RWPE2 (cell line): ENCODE measurements at regions not wholly inside any gene's neighbourhood (a gene's known extent, or its start where the extent isn't known, plus 50 kb on each side); places are given as distances from the start of the nearest gene placed in this dataset.

ENCODE experiments used
- ATAC-seq: fragments of 200-7000 bp; cut with Tn5 transposase; 3 replicates; pipeline ENCODE4 v1.9.1; 2021; ENCODE audit warnings: low read depth
- DNase-seq: peaks from one replicate; pipeline ENCODE4 v3.0.0-alpha.2; 2020; ENCODE audit warnings: low spot score
- H3K27ac ChIP-seq: fragments of 450-650 bp; 2 replicates; pipeline ENCODE4 v1.5.1; 2017; ENCODE audit warnings: mild to moderate bottlenecking; ENCODE audit not compliant: poor library complexity, severe bottlenecking
- H3K27me3 ChIP-seq: fragments of 250-450 bp; sonication (Bioruptor Pico); 2 replicates; pipeline ENCODE4 v1.5.1; 2021; ENCODE audit warnings: mild to moderate bottlenecking, moderate library complexity; ENCODE audit not compliant: insufficient read depth, poor library complexity, severe bottlenecking
- H3K36me3 ChIP-seq: fragments of 250-450 bp; sonication (Bioruptor Pico); 2 replicates; pipeline ENCODE4 v1.5.1; 2020; ENCODE audit warnings: low read depth, mild to moderate bottlenecking, moderate library complexity
- H3K4me1 ChIP-seq: fragments of 250-450 bp; sonication (Bioruptor Pico); 2 replicates; pipeline ENCODE4 v1.5.1; 2021; ENCODE audit warnings: mild to moderate bottlenecking, moderate library complexity; ENCODE audit not compliant: insufficient read depth, poor library complexity, severe bottlenecking
- H3K4me3 ChIP-seq: fragments of 250-450 bp; sonication (Bioruptor Pico); 2 replicates; pipeline ENCODE4 v1.5.1; 2021; ENCODE audit warnings: mild to moderate bottlenecking, moderate library complexity; ENCODE audit not compliant: severe bottlenecking
- H3K9me3 ChIP-seq: fragments of 250-450 bp; sonication (Bioruptor Pico); 2 replicates; pipeline ENCODE4 v1.5.1; 2021; ENCODE audit warnings: mild to moderate bottlenecking, moderate library complexity; ENCODE audit not compliant: severe bottlenecking
- TF ChIP-seq, protein P1 (sequence below): fragments of 450-650 bp; IDR thresholded peaks from one replicate; pipeline ENCODE4 v1.5.1; 2017; ENCODE audit warnings: mild to moderate bottlenecking, moderate library complexity; ENCODE audit not compliant: poor library complexity, severe bottlenecking

GRCh38 chr2:144323946-144324345 lies 196.0 kb downstream of the ZEB2 start:
- no peak overlapping the region for H3K4me3 ChIP-seq
- no peak for ATAC-seq
- H3K9me3 ChIP-seq, result no peaks in the 10 kb centered on the region
- no peaks in the 10 kb centered on the region for H3K36me3 ChIP-seq
- peaks cover 7% of the 10 kb centered on the region for H3K4me1 ChIP-seq
- no peak overlapping the region for H3K27ac ChIP-seq
- no peak for DNase-seq
- TF ChIP-seq, protein P1, sequence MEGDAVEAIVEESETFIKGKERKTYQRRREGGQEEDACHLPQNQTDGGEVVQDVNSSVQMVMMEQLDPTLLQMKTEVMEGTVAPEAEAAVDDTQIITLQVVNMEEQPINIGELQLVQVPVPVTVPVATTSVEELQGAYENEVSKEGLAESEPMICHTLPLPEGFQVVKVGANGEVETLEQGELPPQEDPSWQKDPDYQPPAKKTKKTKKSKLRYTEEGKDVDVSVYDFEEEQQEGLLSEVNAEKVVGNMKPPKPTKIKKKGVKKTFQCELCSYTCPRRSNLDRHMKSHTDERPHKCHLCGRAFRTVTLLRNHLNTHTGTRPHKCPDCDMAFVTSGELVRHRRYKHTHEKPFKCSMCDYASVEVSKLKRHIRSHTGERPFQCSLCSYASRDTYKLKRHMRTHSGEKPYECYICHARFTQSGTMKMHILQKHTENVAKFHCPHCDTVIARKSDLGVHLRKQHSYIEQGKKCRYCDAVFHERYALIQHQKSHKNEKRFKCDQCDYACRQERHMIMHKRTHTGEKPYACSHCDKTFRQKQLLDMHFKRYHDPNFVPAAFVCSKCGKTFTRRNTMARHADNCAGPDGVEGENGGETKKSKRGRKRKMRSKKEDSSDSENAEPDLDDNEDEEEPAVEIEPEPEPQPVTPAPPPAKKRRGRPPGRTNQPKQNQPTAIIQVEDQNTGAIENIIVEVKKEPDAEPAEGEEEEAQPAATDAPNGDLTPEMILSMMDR, result no peak
- H3K27me3 ChIP-seq, result no peaks in the 10 kb centered on the region

GRCh38 chr2:144322379-144322778 lies 197.5 kb downstream of the ZEB2 start:
- peaks cover 7% of the 10 kb centered on the region for H3K4me1 ChIP-seq
- H3K4me3 ChIP-seq, result no peak overlapping the region
- ATAC-seq, result no peak
- no peaks in the 10 kb centered on the region for H3K9me3 ChIP-seq
- DNase-seq, result no peak
- no peak overlapping the region for H3K27ac ChIP-seq
- H3K36me3 ChIP-seq, result no peaks in the 10 kb centered on the region
- TF ChIP-seq, protein P1, result no peak
- no peaks in the 10 kb centered on the region for H3K27me3 ChIP-seq

- Histone ChIP-seq H3K27me3 (no peaks in the 10 kb centered on the region), H3K4me3 (no peak overlapping the region), H3K27ac (peak overlapping the region; percentile 48), H3K36me3 (no peaks in the 10 kb centered on the region), H3K9me3 (no peaks in the 10 kb centered on the region), H3K4me1 (peaks cover 7% of the 10 kb centered on the region)
- no peak for DNase-seq
- TF ChIP-seq, protein P1, result no peak
- peak; percentile 97 for ATAC-seq
Observed at GRCh38 chr2:144320491-144320890, 199.4 kb downstream of the ZEB2 start.

DNA sequence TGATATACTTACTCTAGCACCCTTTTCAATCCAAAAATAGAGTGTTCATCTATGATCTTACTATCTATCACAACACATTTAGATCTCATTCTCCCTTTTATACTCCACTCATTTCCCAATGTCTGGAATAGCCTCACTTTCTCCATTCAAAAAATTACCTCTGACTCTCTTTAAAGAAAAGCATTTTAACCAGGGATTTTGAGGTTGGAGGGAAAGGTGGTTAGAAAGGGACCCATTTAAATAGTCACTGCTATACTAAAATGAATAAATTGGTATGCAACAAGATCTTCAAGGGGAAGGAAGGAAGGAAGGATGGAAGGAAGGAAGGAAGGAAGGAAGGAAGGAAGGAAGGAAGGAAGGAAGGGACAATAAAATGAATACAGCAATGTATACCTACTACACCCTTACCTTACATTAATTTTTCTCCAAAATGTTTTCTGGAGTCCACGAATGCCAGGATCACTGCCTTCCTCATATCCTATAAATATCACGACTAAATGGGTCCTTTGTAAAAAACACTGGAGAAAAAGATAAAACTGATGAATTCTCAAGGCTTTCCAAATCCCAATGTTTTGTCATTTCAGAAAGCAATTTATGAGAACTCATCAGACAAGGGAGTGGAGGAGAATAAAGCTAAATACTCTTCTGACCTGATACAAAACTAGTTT lies 202.7 kb downstream of the ZEB2 start:
- no peak for DNase-seq
- peaks cover 7% of the 10 kb centered on the region for H3K4me1 ChIP-seq
- H3K27ac ChIP-seq, result no peak overlapping the region
- TF ChIP-seq, protein P1, result no peak
- no peaks in the 10 kb centered on the region for H3K27me3 ChIP-seq
- H3K4me3 ChIP-seq, result no peak overlapping the region
- peaks cover 4% of the 10 kb centered on the region for H3K9me3 ChIP-seq
- ATAC-seq, result no peak
- no peaks in the 10 kb centered on the region for H3K36me3 ChIP-seq

DNA sequence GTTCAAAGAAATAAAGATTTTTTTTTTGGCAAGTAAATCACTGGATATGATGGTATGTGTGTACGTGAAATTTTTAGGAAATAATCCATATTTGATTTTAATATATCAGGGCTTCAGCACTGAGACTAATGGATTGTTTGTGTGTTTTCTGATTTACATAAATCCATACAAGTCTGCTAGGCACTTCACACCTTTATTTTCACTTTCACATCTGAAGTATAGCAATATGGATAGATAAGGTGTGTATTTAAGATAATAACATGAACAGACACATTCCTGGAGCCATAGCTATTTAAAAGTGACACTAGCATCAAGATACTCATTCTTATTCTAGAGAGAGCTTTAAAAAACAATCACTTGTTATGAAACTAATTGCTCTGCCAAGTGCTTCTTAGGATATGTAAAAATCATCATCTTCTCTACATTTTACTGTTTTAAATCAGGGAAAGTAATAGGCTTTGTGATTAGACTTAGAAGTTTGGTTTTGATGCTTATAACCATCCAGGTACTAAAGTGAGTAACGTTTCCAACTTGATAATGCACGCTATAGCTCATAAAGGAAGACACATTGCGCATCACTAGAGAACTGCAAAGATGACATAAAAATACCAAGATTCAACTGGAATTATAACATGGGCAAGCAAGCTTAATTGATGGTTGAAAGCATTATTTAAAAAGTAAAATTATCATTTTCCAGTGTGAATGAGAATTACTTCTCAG lies 208.9 kb downstream of the ZEB2 start:
- ATAC-seq (no peak), DNase-seq (no peak)
- no peaks in the 10 kb centered on the region for H3K27me3 ChIP-seq
- H3K36me3 ChIP-seq, result no peaks in the 10 kb centered on the region
- TF ChIP-seq, protein P1, result no peak
- no peaks in the 10 kb centered on the region for H3K4me1 ChIP-seq
- H3K4me3 ChIP-seq, result no peak overlapping the region
- peaks cover 4% of the 10 kb centered on the region for H3K9me3 ChIP-seq
- H3K27ac ChIP-seq, result no peak overlapping the region
